ENCODE measurements at regions not wholly inside any gene's neighbourhood (a gene's known extent, or its start where the extent isn't known, plus 50 kb on each side); places are given as distances from the start of the nearest gene placed in this dataset.

- Histone ChIP-seq H3K4me3 (no peak overlapping the region), H3K27ac (no peak overlapping the region), H3K27me3 (no peaks in the 10 kb centered on the region), H3K36me3 (no peaks in the 10 kb centered on the region), H3K4me1 (no peaks in the 10 kb centered on the region), H3K9me3 (no peaks in the 10 kb centered on the region)
- TF ChIP-seq, protein P1, sequence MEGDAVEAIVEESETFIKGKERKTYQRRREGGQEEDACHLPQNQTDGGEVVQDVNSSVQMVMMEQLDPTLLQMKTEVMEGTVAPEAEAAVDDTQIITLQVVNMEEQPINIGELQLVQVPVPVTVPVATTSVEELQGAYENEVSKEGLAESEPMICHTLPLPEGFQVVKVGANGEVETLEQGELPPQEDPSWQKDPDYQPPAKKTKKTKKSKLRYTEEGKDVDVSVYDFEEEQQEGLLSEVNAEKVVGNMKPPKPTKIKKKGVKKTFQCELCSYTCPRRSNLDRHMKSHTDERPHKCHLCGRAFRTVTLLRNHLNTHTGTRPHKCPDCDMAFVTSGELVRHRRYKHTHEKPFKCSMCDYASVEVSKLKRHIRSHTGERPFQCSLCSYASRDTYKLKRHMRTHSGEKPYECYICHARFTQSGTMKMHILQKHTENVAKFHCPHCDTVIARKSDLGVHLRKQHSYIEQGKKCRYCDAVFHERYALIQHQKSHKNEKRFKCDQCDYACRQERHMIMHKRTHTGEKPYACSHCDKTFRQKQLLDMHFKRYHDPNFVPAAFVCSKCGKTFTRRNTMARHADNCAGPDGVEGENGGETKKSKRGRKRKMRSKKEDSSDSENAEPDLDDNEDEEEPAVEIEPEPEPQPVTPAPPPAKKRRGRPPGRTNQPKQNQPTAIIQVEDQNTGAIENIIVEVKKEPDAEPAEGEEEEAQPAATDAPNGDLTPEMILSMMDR (IDR thresholded peaks at IDR 0.05): no peak
- no peak for DNase-seq
- intact Hi-C loops (cut with DNase I; ENCODE audit: low total_unique reads): no loop called here
These were observed 82.3 kb downstream of the RASSF10 start for GRCh38 chr11:13091373-13091772.

DNA sequence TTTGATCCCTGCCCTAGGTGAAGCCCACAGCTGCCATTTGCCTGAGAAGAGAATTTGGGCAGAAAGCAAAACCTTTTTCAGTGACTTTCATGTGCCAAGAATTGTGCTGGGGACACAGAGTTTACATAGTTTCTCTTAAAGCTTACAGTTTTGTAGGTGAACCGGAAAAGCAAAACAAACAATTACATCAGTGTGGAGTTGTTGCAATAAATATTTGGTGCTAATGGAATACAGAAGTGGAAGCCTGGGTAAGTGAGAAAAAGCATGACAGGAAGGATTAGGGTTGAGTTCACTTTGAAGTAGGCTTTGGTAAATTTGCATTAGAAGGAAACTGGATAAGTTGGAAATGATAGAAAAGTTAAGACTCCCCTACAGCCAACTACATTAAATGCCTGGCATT, 82.7 kb downstream of the RASSF10 start:
- Histone ChIP-seq H3K27me3 (no peaks in the 10 kb centered on the region), H3K4me3 (no peak overlapping the region), H3K36me3 (no peaks in the 10 kb centered on the region), H3K4me1 (no peaks in the 10 kb centered on the region), H3K9me3 (no peaks in the 10 kb centered on the region), H3K27ac (no peak overlapping the region)
- TF ChIP-seq, protein P1 (IDR thresholded peaks at IDR 0.05): no peak
- DNase-seq: no peak
- intact Hi-C loops (cut with DNase I; ENCODE audit: low total_unique reads): no loop called here

- no peaks in the 10 kb centered on the region for H3K9me3 ChIP-seq
- no peak overlapping the region for H3K4me3 ChIP-seq
- H3K27me3 ChIP-seq: peaks cover 0 to 8% of the 10 kb centered on the region in 2 donors
- no peaks in the 10 kb centered on the region for H3K4me1 ChIP-seq
- no peak overlapping the region for H3K27ac ChIP-seq
- intact Hi-C loops (cut with DNase I; ENCODE audit: low total_unique reads): no loop called here
- H3K36me3 ChIP-seq: no peaks in the 10 kb centered on the region
- TF ChIP-seq, protein P1 (IDR thresholded peaks at IDR 0.05): no peak
- no peak for DNase-seq
These were observed 86.0 kb downstream of the RASSF10 start for GRCh38 chr11:13094930-13095687.

- Histone ChIP-seq H3K4me3 (no peak overlapping the region), H3K9me3 (no peaks in the 10 kb centered on the region), H3K27ac (no peak overlapping the region), H3K27me3 (peaks cover 0 to 8% of the 10 kb centered on the region in 2 donors), H3K4me1 (no peaks in the 10 kb centered on the region), H3K36me3 (no peaks in the 10 kb centered on the region)
- DNase-seq: no peak
- TF ChIP-seq, protein P1 (IDR thresholded peaks at IDR 0.05): no peak
- intact Hi-C loops (cut with DNase I; ENCODE audit: low total_unique reads): no loop called here
These were observed 88.9 kb downstream of the RASSF10 start for GRCh38 chr11:13098063-13098462.

DNA sequence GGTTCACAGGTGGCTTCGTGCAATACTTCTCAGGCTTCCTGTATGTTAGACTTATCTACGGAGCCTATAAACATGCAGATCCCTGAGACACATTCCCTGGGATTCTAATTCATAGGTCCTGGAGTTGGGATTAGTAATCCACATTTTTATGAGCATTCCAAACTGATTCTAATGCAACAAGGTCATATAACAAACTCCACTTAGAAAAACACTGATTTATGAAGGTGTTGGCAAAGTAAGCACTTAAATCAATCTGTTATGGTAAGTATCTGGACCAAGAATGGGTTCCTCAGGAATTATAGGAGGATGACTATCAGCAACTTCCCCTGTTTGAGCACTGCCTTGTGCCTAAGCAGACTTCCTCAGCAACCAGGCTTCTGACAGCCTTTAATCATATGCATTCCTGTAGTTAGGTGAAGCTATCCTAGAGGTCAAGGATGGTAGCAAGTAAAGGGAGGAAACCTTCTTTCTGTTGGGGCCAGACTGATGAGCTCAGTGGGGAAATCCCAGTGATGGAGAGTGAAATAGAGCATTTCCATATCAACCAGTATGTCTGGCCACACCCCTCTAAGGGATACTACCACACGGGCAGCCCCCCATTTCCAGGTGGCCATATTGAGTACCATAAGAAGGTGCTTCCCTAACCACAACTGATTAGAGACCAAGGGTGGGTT, 89.6 kb downstream of the RASSF10 start:
- intact Hi-C loops (cut with DNase I; ENCODE audit: low total_unique reads): no loop called here
- TF ChIP-seq, protein P1 (IDR thresholded peaks at IDR 0.05): no peak
- H3K4me3 ChIP-seq: no peak overlapping the region

More for the DNA sequence above, 89.6 kb downstream of the RASSF10 start:
- Histone ChIP-seq H3K27me3 (peaks cover 0 to 8% of the 10 kb centered on the region in 2 donors), H3K9me3 (no peaks in the 10 kb centered on the region), H3K36me3 (no peaks in the 10 kb centered on the region), H3K27ac (no peak overlapping the region), H3K4me1 (no peaks in the 10 kb centered on the region)
- DNase-seq: no peak
